HEK293T (cell line): ENCODE measurements at regions not wholly inside any gene's neighbourhood (a gene's known extent, or its start where the extent isn't known, plus 50 kb on each side); places are given as distances from the start of the nearest gene placed in this dataset.

Experiments
- CTCF ChIA-PET: fragments of 350-600 bp; formaldehyde crosslinking; extraction: SDS; loops from one replicate; lab custom pipeline; 2021; ENCODE audit warnings: antibody characterized with exemption, inconsistent platforms; lab: Yijun Ruan, JAX
- POLR2A ChIA-PET: fragments of 350-600 bp; formaldehyde crosslinking; extraction: SDS; loops from one replicate; lab custom pipeline; 2020; ENCODE audit warnings: antibody characterized with exemption, inconsistent platforms; lab: Yijun Ruan, JAX
- DNase-seq: peaks from one replicate; pipeline ENCODE4 v3.0.0; 2012; ENCODE audit warnings: mixed read lengths; ENCODE audit errors: extremely low spot score
- ARNT ChIP-seq: fragments of 450-650 bp; IDR thresholded peaks from 2 replicates; pipeline ENCODE4 v1.6.1; 2017; ENCODE audit warnings: mild to moderate bottlenecking
- BHLHE40 ChIP-seq: fragments of 450-650 bp; IDR thresholded peaks from 2 replicates; pipeline ENCODE4 v1.6.1; 2016; ENCODE audit warnings: mild to moderate bottlenecking, moderate library complexity, borderline replicate concordance
- CTBP1 ChIP-seq: fragments of 450-650 bp; IDR thresholded peaks from 2 replicates; pipeline ENCODE4 v1.6.1; 2016; ENCODE audit warnings: borderline replicate concordance
- ELF4 ChIP-seq: fragments of 450-650 bp; IDR thresholded peaks from 2 replicates; pipeline ENCODE4 v1.6.1; 2017; ENCODE audit warnings: antibody characterized with exemption
- FOXA1 ChIP-seq: fragments of 450-650 bp; IDR thresholded peaks from 2 replicates; pipeline ENCODE4 v1.6.1; 2016; ENCODE audit warnings: mild to moderate bottlenecking
- FOXK2 ChIP-seq: fragments of 450-650 bp; IDR thresholded peaks from 2 replicates; pipeline ENCODE4 v1.6.1; 2016; ENCODE audit warnings: mild to moderate bottlenecking
- FOXM1 ChIP-seq: fragments of 450-650 bp; IDR thresholded peaks from 2 replicates; pipeline ENCODE4 v1.6.1; 2017; ENCODE audit warnings: mild to moderate bottlenecking, borderline replicate concordance
- HDGF ChIP-seq: fragments of 450-650 bp; IDR thresholded peaks from 2 replicates; pipeline ENCODE4 v1.6.1; 2017; ENCODE audit warnings: antibody characterized with exemption, borderline replicate concordance
- L3MBTL2 ChIP-seq: fragments of 450-650 bp; conservative IDR thresholded peaks from 2 replicates; pipeline ENCODE4 v1.6.1; 2016; ENCODE audit warnings: mild to moderate bottlenecking
- LEF1 ChIP-seq: fragments of 450-650 bp; IDR thresholded peaks from 2 replicates; pipeline ENCODE4 v1.6.1; 2017; ENCODE audit warnings: mild to moderate bottlenecking, borderline replicate concordance
- NFRKB ChIP-seq: fragments of 450-650 bp; IDR thresholded peaks from 2 replicates; pipeline ENCODE4 v1.6.1; 2016; ENCODE audit warnings: mild to moderate bottlenecking, moderate library complexity
- PKNOX1 ChIP-seq: fragments of 450-650 bp; IDR thresholded peaks from 2 replicates; pipeline ENCODE4 v1.6.1; 2016
- SP1 ChIP-seq: fragments of 450-650 bp; IDR thresholded peaks from 2 replicates; pipeline ENCODE4 v1.6.1; 2017
- SUZ12 ChIP-seq: fragments of 450-650 bp; IDR thresholded peaks from 2 replicates; pipeline ENCODE4 v1.6.1; 2016; ENCODE audit warnings: mild to moderate bottlenecking
- TARDBP ChIP-seq: fragments of 450-650 bp; IDR thresholded peaks from 2 replicates; pipeline ENCODE4 v1.6.1; 2016
- ZNF384 ChIP-seq: fragments of 450-650 bp; IDR thresholded peaks from 2 replicates; pipeline ENCODE4 v1.6.1; 2016

- TF ChIP-seq SUZ12 (no peak), PKNOX1 (no peak), FOXK2 (no peak), FOXM1 (no peak), L3MBTL2 (no peak), NFRKB (no peak), HDGF (no peak), CTBP1 (no peak), ZNF384 (no peak), ELF4 (no peak), BHLHE40 (no peak), SP1 (no peak), LEF1 (no peak), TARDBP (no peak), ARNT (no peak)
- DNase-seq, result no peak
- ChIA-PET POLR2A (no interaction called here), CTCF (no interaction called here)
Measured at GRCh38 chr3:5423076-5423475, 235.6 kb downstream of the EDEM1 start.

- CTCF ChIA-PET, result no interaction called here
- DNase-seq, result no peak
- TF ChIP-seq PKNOX1, result no peak
- TF ChIP-seq SP1, result no peak
- no peak for TF ChIP-seq LEF1
- no peak for TF ChIP-seq ELF4
- TF ChIP-seq FOXA1, result no peak
- TF ChIP-seq ARNT, result no peak
- TF ChIP-seq FOXM1, result no peak
- TF ChIP-seq NFRKB, result no peak
- no peak for TF ChIP-seq FOXK2
- no peak for TF ChIP-seq TARDBP
- no peak for TF ChIP-seq CTBP1
- TF ChIP-seq ZNF384, result no peak
- TF ChIP-seq SUZ12, result no peak
- no peak for TF ChIP-seq BHLHE40
- TF ChIP-seq L3MBTL2, result no peak
- no peak for TF ChIP-seq HDGF
- POLR2A ChIA-PET, result no interaction called here
Measured at GRCh38 chr3:5423523-5423922, 236.0 kb downstream of the EDEM1 start.

GRCh38 chr3:5425371-5425770 lies 237.9 kb downstream of the EDEM1 start:
- ChIA-PET POLR2A (no interaction called here), CTCF (interaction anchor here (0.8 kb wide), 1 partner anchor 51 kb away, joined by 4 read pairs; no protein-coding TSS in a partner anchor)
- no peak for TF ChIP-seq HDGF
- TF ChIP-seq FOXA1, result no peak
- no peak for TF ChIP-seq SP1
- TF ChIP-seq ELF4, result no peak
- no peak for TF ChIP-seq FOXK2
- no peak for TF ChIP-seq LEF1
- TF ChIP-seq CTBP1, result no peak
- TF ChIP-seq NFRKB, result no peak
- no peak for TF ChIP-seq FOXM1
- TF ChIP-seq TARDBP, result no peak
- DNase-seq, result no peak

GRCh38 chr3:5426094-5426883 lies 238.8 kb downstream of the EDEM1 start:
- ChIA-PET CTCF (interaction anchor here (0.8 kb wide), 1 partner anchor 50 kb away, joined by 4 read pairs; no protein-coding TSS in a partner anchor), POLR2A (no interaction called here)
- DNase-seq, result peak; percentile 72
- TF ChIP-seq FOXA1 (no peak), BHLHE40 (no peak), L3MBTL2 (no peak), PKNOX1 (peak; percentile 72)

GRCh38 chr3:5427021-5427420 lies 239.5 kb downstream of the EDEM1 start:
- CTCF ChIA-PET, result interaction anchor here (0.6 kb wide), 1 partner anchor 125 kb away, joined by 3 read pairs; no protein-coding TSS in a partner anchor
- POLR2A ChIA-PET, result no interaction called here
- no peak for DNase-seq
- TF ChIP-seq CTBP1 (no peak), FOXA1 (no peak), ZNF384 (no peak), NFRKB (no peak), HDGF (no peak), ELF4 (no peak), FOXM1 (no peak)

- ChIA-PET CTCF (interaction anchor here (0.6 kb wide), 1 partner anchor 83 kb away, joined by 5 read pairs; no protein-coding TSS in a partner anchor), POLR2A (no interaction called here)
- TF ChIP-seq LEF1 (no peak), CTBP1 (no peak), SUZ12 (no peak), SP1 (no peak), BHLHE40 (no peak), FOXK2 (no peak), ELF4 (no peak), NFRKB (no peak), TARDBP (no peak), ARNT (no peak), ZNF384 (no peak), L3MBTL2 (no peak), FOXM1 (no peak), PKNOX1 (no peak), HDGF (no peak), FOXA1 (no peak)
- no peak for DNase-seq
Measured at GRCh38 chr3:5427938-5428337, 240.4 kb downstream of the EDEM1 start.
